H9 (cell line): ENCODE measurements at regions not wholly inside any gene's neighbourhood (a gene's known extent, or its start where the extent isn't known, plus 50 kb on each side); places are given as distances from the start of the nearest gene placed in this dataset.

Experiments used
- DNase-seq: peaks from one replicate; pipeline ENCODE4 v3.0.0-alpha.2; 2017
- H2AFZ ChIP-seq: one replicate; pipeline ENCODE4 v1.6.1; 2013; ENCODE audit warnings: mild to moderate bottlenecking, low read length, control low read depth, moderate library complexity
- H2AK5ac ChIP-seq: 2 replicates; pipeline ENCODE4 v1.6.1; 2013; ENCODE audit warnings: low read length, control low read depth, mixed read lengths; ENCODE audit not compliant: insufficient read length
- H2BK120ac ChIP-seq: one replicate; pipeline ENCODE4 v1.6.1; 2013; ENCODE audit warnings: low read depth, mild to moderate bottlenecking, low read length, control low read depth, inconsistent platforms; ENCODE audit not compliant: poor library complexity, severe bottlenecking
- H2BK12ac ChIP-seq: 2 replicates; pipeline ENCODE4 v1.6.1; 2013; ENCODE audit warnings: low read length, control low read depth, mixed read lengths, low read depth; ENCODE audit not compliant: insufficient read length
- H2BK15ac ChIP-seq: 2 replicates; pipeline ENCODE4 v1.6.1; 2013; ENCODE audit warnings: low read depth, low read length, control low read depth
- H2BK20ac ChIP-seq: one replicate; pipeline ENCODE4 v1.6.1; 2013; ENCODE audit warnings: low read depth, mild to moderate bottlenecking, low read length, control low read depth, inconsistent platforms; ENCODE audit not compliant: poor library complexity, severe bottlenecking
- H2BK5ac ChIP-seq: 2 replicates; pipeline ENCODE4 v1.6.1; 2013; ENCODE audit warnings: low read length, control low read depth, mixed read lengths; ENCODE audit not compliant: insufficient read length
- H3K14ac ChIP-seq: 2 replicates; pipeline ENCODE4 v1.6.1; 2013; ENCODE audit warnings: low read length, control low read depth; ENCODE audit not compliant: insufficient read depth
- H3K18ac ChIP-seq: 2 replicates; pipeline ENCODE4 v1.6.1; 2013; ENCODE audit warnings: low read depth, mild to moderate bottlenecking, mixed read lengths, low read length, control low read depth; ENCODE audit not compliant: insufficient read length
- H3K23ac ChIP-seq: 2 replicates; pipeline ENCODE4 v1.6.1; 2013; ENCODE audit warnings: low read length, control low read depth, mixed read lengths, low read depth; ENCODE audit not compliant: insufficient read length
- H3K23me2 ChIP-seq: 2 replicates; pipeline ENCODE4 v1.6.1; 2013; ENCODE audit warnings: low read depth, mild to moderate bottlenecking, mixed read lengths, low read length, control low read depth; ENCODE audit not compliant: insufficient read length, poor library complexity, severe bottlenecking
- H3K27ac ChIP-seq: 2 replicates; pipeline ENCODE4 v1.5.1; 2013; ENCODE audit warnings: low read length, control low read depth, mixed read lengths, low read depth; ENCODE audit not compliant: insufficient read length
- H3K27me3 ChIP-seq: 2 replicates; pipeline ENCODE4 v1.6.1; 2013; ENCODE audit warnings: low read length, control low read depth, inconsistent platforms; ENCODE audit not compliant: insufficient read depth
- H3K4ac ChIP-seq: 2 replicates; pipeline ENCODE4 v1.6.1; 2013; ENCODE audit warnings: low read depth, mild to moderate bottlenecking, control low read depth, inconsistent platforms, low read length, moderate library complexity
- H3K4me1 ChIP-seq: 2 replicates; pipeline ENCODE4 v1.6.1; 2013; ENCODE audit warnings: low read length, control low read depth, inconsistent platforms; ENCODE audit not compliant: insufficient read depth
- H3K4me2 ChIP-seq: 2 replicates; pipeline ENCODE4 v1.6.1; 2013; ENCODE audit warnings: low read length, control low read depth, mixed read lengths; ENCODE audit not compliant: insufficient read length, insufficient read depth
- H3K56ac ChIP-seq: 2 replicates; pipeline ENCODE4 v1.6.1; 2013; ENCODE audit warnings: low read depth, mild to moderate bottlenecking, mixed read lengths, low read length, control low read depth; ENCODE audit not compliant: insufficient read length
- H3K79me1 ChIP-seq: 2 replicates; pipeline ENCODE4 v1.6.1; 2013; ENCODE audit warnings: low read depth, mild to moderate bottlenecking, moderate library complexity, low read length, control low read depth, inconsistent platforms; ENCODE audit not compliant: insufficient read depth, poor library complexity, severe bottlenecking
- H3K79me2 ChIP-seq: 2 replicates; pipeline ENCODE4 v1.6.1; 2013; ENCODE audit warnings: low read length, control low read depth, inconsistent platforms; ENCODE audit not compliant: insufficient read depth
- H3K9ac ChIP-seq: 2 replicates; pipeline ENCODE4 v1.6.1; 2013; ENCODE audit warnings: low read length, control low read depth, mixed read lengths; ENCODE audit not compliant: insufficient read length; ENCODE audit errors: extremely low read depth
- H3K9me3 ChIP-seq: one replicate; pipeline ENCODE4 v1.6.1; 2013; ENCODE audit warnings: low read depth, low read length, inconsistent platforms; ENCODE audit not compliant: control insufficient read depth
- H3T11ph ChIP-seq: one replicate; pipeline ENCODE4 v1.6.1; 2013; ENCODE audit warnings: mild to moderate bottlenecking, low read length, control low read depth, inconsistent platforms
- H4K20me1 ChIP-seq: one replicate; pipeline ENCODE4 v1.6.1; 2013; ENCODE audit not compliant: control insufficient read depth, insufficient read length, insufficient read depth
- H4K5ac ChIP-seq: 2 replicates; pipeline ENCODE4 v1.6.1; 2013; ENCODE audit warnings: low read depth, mild to moderate bottlenecking, mixed read lengths, low read length, control low read depth; ENCODE audit not compliant: insufficient read length
- H4K8ac ChIP-seq: replicated peaks from 2 replicates; pipeline ENCODE4 v1.6.1; 2013; ENCODE audit warnings: low read length, control low read depth, mixed read lengths, low read depth; ENCODE audit not compliant: insufficient read length
- H4K91ac ChIP-seq: 2 replicates; pipeline ENCODE4 v1.6.1; 2013; ENCODE audit warnings: low read depth, mild to moderate bottlenecking, moderate library complexity, mixed read lengths, low read length, control low read depth; ENCODE audit not compliant: insufficient read length
- H3K27ac Mint-ChIP-seq, 3 experiments: 2 replicates in 2 of 3; 3 replicates in 1 of 3; pipeline ENCODE4 v1.8.0; 2020 to 2021; ENCODE audit warnings: mixed read lengths in 3 of 3, mild to moderate bottlenecking in 1 of 3, moderate library complexity in 1 of 3
- H3K27me3 Mint-ChIP-seq: 2 replicates; pipeline ENCODE4 v1.8.0; 2021; ENCODE audit warnings: low read depth, mild to moderate bottlenecking, moderate library complexity, mixed read lengths
- H3K36me3 Mint-ChIP-seq, 3 experiments: 2 replicates in 2 of 3; 3 replicates in 1 of 3; pipeline ENCODE4 v1.8.0; 2020 to 2021; ENCODE audit warnings: low read depth in 3 of 3, mixed read lengths in 3 of 3; ENCODE audit not compliant: insufficient read depth in 1 of 3
- H3K4me1 Mint-ChIP-seq, 2 experiments: 2 replicates each; pipeline ENCODE4 v1.8.0; 2020; ENCODE audit warnings: mixed read lengths in 2 of 2
- H3K4me3 Mint-ChIP-seq, 2 experiments: 2 replicates in 1 of 2; 3 replicates in 1 of 2; pipeline ENCODE4 v1.8.0; 2020 to 2021; ENCODE audit warnings: mild to moderate bottlenecking in 2 of 2, mixed read lengths in 2 of 2, moderate library complexity in 1 of 2
- H3K9me3 Mint-ChIP-seq, 2 experiments: 2 replicates in 1 of 2; 3 replicates in 1 of 2; pipeline ENCODE4 v1.8.0; 2020; ENCODE audit warnings: mild to moderate bottlenecking in 2 of 2, mixed read lengths in 2 of 2, moderate library complexity in 1 of 2
- CTCF ChIP-seq: fragments of 200-600 bp; sonication (generic); conservative IDR thresholded peaks from 3 replicates; pipeline ENCODE4 v1.8.0; 2021; ENCODE audit warnings: antibody characterized with exemption, mild to moderate bottlenecking
- WGBS: extraction: QIAGEN DNeasy Blood & Tissue Kit; methylation state at CpG from one replicate; pipeline ENCODE4 v1.1.7; 2013; ENCODE audit warnings: missing lambda C conversion rate, low lambda C conversion rate, mixed read lengths; ENCODE audit not compliant: insufficient read length; ENCODE audit errors: extremely low coverage; 5-methylcytosine and 5-hydroxymethylcytosine counted together

- no peak for DNase-seq
- Histone ChIP-seq H3K9ac (no peak overlapping the region), H3K9me3 (no peaks in the 10 kb centered on the region), H3K56ac (no peak overlapping the region), H2AK5ac (no peak overlapping the region), H3K27me3 (no peaks in the 10 kb centered on the region), H3K23ac (no peak overlapping the region), H3K4ac (no peak overlapping the region), H3K4me2 (no peak overlapping the region), H3K4me1 (no peaks in the 10 kb centered on the region), H3K14ac (no peak overlapping the region), H3K23me2 (no peaks in the 10 kb centered on the region), H4K20me1 (no peaks in the 10 kb centered on the region), H3K18ac (no peak overlapping the region), H3K79me2 (no peaks in the 10 kb centered on the region), H4K91ac (no peak overlapping the region), H4K8ac (no peak overlapping the region), H2AFZ (no peak overlapping the region), H2BK12ac (no peak overlapping the region), H2BK120ac (no peak overlapping the region), H2BK20ac (no peak overlapping the region), H3K79me1 (no peaks in the 10 kb centered on the region), H2BK15ac (no peak overlapping the region), H4K5ac (no peak overlapping the region), H3T11ph (no peak overlapping the region), H2BK5ac (no peak overlapping the region), H3K27ac (no peak overlapping the region)
- Mint-ChIP-seq H3K36me3 (peaks cover 5 to 17% (median 7%) of the 10 kb centered on the region in 3 experiments; a peak in 6 of 7 replicates), H3K4me1 (peaks cover 3 to 4% of the 10 kb centered on the region in 2 experiments), H3K9me3 (peaks cover 17 to 27% of the 10 kb centered on the region in 2 experiments), H3K4me3 (no peak overlapping the region), H3K27ac (no peak overlapping the region), H3K27me3 (peaks cover 6% of the 10 kb centered on the region)
- TF ChIP-seq CTCF = no peak
- WGBS = no CpG with 5 or more reads among the region's 17 CpGs
These were observed 150.6 kb upstream of the RAB12 start for GRCh38 chr18:8458546-8459215.
